ENCODE measurements at regions not wholly inside any gene's neighbourhood (a gene's known extent, or its start where the extent isn't known, plus 50 kb on each side); places are given as distances from the start of the nearest gene placed in this dataset.
"Not testable (repeated sequence)": the region's sequence is repeated elsewhere in the genome, so short reads cannot be mapped to it uniquely, and the experiment has no call there.

DNA sequence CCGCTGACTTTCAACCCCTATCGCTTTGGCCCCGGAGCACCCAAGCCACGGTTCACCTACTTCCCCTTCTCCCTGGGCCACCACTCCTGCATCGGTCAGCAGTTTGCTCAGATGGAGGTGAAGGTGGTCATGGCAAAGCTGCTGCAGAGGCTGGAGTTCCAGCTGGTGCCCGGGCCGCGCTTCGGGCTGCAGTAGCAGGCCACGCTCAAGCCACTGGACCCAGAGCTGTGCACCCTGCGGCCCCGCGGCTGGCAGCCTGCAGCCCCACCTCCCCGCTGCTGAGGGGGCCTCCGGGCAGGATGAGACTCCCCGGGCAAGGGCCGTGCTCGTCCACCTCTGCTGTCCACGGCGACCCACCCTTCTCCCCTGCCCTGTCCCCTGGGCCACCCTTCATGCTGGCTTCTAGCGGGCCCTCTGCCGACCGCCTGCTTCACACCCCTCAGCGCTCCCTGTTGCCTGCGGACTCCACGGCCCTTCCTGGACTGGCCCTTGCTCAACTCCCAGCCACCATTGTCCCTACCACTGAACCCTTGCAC, 92.2 kb upstream of the TRABD2B start:
- no peak for DNase-seq (ENCODE audit: low read depth in 4 of 4, low spot score in 3 of 4)

DNA sequence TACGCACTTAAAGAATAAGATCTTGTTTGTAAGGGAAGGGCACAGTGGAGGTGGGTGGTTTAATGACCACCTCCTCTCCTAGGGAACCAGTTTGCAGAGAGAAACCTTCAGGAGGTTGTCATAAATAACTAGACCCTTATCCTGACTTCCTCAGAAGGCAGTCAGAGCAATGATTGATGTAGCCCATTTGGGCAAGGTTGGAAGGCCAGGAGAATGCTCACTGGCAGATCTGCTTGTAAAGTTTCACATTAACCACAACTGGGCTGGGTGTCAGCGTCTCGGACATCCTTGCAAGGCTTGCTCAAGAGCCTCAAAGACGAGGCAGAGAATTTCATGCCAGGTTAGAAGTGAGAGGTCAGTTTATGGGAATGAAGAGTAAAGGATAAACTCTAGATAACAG, 87.6 kb upstream of the TRABD2B start:
- DNase-seq (ENCODE audit: low read depth in 4 of 4, low spot score in 3 of 4) = no peak

DNA sequence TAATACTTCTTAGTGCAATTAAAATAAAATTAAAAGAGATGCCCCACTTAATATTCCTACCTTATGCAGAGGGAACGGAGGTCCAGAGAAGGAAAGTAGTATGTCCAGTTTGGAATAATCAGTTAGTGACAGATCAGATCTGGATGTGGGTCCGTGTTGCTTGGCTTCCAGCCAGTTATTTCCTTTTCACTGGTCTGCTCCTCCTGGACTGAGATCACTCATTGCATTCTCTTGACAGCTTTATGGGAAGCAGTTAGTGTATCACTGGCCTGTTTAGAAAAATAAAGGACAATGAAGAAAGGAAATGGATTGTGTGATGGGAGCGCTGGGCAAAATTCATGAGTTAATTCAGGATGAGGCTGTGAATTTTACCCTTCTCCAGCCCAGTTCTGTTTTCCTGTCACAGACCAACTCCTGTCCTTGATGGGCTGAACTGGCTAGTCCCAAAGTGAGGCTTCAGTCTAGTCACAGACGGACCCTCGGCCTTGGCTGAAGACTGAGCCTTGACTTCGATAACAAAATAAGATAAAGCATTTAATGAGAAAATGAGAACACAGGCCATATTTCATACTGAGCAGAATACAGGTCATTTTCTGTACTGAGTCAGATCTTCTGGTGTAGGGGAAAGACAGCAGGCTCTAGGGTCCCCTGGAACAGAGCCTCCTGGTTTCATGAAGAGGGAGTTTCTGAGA, 85.2 kb upstream of the TRABD2B start:
- no peak for DNase-seq (ENCODE audit: low read depth in 4 of 4, low spot score in 3 of 4)

DNA sequence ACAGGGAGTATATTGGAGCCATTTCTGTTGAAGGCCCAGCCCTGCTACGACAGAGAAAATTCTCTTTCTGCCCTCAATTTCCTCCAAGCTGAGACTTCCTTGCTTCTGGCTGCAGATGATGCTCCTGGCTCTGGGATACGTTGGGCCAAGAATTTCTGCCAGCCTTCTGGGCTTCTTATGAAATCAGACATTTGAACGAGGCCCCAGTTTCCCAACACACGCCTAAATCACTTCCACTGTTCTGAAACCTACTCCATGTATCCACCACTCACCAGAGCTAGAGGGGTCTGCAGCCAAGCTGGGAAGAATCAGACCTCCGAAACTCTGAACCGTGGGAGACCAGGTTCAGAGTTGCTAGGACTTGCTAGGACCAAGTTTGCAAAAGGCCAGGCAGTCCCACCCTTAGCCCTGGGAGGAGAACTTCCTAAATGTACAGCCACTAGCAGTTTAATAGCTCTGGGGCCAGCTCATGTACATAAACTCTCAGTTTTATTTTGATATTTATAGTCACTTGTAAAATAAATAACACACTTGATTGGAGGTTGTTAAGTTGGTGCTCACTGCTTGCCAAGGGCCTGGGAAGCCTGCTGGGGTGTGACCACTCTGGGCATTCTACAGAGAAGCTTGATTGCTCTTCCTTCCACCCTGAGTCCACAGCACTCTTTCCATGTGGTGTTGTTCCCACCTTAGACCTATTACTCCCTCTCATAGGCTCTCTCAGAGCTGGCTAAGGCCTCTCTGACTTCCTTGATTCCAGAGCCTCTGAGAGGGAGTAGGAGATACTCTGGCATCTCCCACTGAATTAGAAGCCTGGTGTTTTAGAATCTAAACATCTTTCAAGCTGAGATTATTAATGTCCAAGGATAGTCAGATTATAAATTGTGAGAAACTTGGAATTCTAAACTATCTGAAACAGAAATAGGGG, 83.4 kb upstream of the TRABD2B start:
- no peak for DNase-seq (ENCODE audit: low read depth in 4 of 4, low spot score in 3 of 4)

DNA sequence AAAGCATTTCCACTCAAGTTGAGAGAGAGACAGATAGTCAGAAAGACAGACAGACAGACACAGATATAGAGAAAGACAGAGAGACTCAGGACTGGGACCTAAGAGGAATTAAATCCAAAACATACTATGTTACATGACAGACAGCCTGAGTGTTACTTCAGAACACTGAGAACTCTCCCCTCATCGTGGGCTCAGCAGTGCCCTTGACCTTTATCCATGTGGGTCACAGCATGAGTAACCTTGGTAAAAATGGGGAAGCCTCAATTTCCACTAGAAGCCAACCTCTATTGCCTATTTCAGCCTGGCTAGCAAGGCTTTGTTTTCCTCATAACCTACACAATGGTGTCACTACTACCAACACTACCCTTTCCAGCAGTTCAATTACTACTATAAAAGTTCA, 81.9 kb upstream of the TRABD2B start:
- DNase-seq (ENCODE audit: low read depth in 4 of 4, low spot score in 3 of 4) = no peak

DNA sequence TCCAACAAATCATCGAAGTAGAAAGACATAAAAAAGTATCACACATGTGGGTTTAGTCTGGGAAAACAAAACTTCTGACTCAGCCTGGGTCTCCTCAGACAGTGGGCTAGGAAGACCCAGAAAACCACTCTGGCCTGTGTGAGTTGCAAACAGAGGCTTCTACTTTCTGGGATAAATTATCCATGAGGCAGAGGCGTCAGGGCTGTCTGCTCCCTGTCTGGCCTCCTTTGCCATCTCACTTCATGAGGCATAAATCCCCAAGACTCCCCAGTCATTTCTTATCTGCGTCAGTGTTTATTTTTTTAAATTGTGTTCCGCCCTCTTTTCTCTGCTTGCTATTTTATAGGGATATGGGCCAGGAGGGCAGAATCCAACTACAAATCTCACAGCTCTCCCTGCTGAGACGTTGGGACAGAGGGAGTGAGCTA, 80.6 kb upstream of the TRABD2B start:
- DNase-seq (ENCODE audit: low read depth in 4 of 4, low spot score in 3 of 4) = peak in 1 of 4 donors; percentile 50

DNA sequence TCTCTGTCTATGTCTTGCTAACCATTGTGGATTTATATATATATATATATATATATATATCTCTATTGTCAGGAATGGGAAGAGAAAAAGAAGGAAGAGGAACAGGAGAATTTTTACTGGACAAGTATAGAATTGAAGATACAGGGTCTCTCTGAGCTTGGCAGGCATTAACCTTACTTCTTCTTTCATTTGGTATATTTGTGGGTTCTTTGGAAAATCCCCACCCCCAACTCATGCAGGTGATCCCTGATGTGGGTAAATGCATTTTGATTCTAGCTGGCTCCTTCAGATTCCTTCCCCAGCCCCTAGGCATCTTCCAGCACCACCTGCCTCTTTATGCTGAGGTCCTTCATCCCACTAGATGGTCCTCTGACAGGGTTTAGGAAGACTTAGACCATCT, 78.8 kb upstream of the TRABD2B start:
- no peak for DNase-seq (ENCODE audit: low read depth in 4 of 4, low spot score in 3 of 4)

DNA sequence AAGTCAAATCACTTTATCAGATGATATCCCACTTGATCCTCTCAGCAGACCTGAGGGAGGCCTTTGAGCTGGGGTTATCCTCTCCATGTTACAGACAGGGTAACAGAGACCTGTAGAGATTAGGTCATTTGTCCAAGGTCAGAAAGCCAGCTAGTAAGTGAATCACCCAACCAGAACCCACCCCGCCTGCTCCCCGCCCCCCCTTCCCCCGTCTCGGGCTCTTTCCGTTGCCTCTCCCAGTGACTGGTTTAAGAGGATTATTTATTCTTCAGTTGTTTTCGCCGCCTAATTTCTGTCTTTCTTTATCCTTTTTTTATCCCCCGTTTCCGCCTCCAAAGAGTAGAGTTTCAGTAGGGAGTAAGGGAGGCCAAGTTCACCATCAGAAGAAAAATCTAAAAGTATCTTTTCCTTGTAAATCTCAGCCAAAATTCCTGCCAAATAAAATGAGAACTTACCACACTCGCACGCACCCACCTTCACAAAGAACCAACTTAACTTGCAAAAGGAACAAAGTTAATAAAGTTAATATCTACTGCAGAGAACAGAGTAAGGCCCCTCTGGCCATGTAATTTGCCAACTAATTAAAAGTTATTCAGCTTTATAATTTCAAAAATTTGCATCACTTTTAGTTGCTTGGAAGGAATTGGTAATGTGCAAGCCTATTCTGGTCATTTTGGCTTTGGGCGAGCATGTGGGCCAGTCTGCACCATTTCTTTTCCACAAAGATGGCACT, 76.8 kb upstream of the TRABD2B start:
- no peak for DNase-seq (ENCODE audit: low read depth in 4 of 4, low spot score in 3 of 4)

DNA sequence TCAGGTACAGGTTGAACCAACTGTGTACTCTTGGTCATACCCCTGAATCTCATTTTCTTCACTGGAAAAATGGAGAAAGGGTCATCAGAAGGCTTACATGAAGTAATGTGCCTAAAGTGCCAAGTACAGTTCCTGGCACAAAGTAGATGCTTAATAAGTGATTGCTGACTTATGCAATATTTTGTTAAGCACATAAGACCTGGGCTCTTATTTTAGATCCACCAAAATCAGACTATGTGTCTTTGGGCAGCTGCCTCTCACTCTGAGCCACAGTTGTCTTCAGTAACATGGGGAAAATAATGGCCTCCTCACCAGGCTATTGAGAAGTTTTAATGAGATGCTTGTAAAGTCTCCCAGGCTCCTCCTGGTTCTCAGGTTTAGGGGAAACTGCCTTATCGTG, 74.3 kb upstream of the TRABD2B start:
- no peak for DNase-seq (ENCODE audit: low read depth in 4 of 4, low spot score in 3 of 4)

DNA sequence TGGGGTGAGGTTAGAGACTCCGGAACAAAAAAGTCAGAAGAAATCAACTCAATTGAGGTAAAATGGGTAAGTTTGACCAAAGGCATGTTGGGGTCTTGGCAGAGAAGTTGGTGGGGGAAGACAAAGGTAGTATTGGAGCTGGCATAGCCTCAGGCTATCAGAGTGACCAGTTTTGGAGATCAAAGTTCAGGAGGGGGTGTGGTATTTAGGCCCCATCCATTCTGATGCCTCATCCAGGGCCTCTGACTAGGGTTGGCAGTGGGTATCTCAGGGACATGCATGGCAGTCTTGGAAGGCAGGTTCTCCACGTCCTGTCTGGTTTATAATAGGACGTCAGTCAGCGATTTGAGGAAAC, 73.2 kb upstream of the TRABD2B start:
- DNase-seq (ENCODE audit: low read depth in 4 of 4, low spot score in 3 of 4) = no peak

DNA sequence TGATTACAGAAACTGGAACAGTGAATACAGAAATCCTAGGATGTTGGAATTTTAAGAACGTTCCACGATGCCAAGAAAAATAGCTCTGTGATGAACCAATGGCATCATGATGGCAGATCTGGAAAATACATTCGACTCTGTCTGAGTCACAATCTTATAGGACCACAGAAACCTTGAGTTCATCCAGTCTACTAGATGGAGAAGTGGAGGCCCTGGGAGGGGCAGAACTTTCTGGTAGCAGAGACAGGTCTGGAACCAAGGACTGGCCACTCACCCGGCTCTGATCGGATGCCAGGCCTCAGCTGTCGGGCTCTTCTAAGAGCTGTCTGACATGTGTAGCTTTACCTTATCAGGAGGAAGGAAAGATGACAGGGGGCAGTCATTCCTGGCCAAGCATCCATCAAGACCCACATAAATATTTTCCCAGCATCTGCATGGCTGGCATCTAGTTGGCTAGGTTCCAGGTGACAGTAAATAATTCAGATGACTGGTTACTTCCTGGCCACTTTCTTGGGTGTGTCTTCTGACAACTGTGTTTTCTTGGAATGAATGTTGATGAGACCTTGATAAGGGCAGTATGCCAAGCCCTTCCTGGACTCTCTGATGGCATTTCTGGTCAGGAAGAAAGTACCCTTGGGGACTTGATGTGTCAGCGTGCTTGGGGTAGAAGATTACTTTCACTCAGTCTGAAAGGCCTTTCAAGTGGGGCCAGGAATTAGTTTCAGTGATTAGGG, 72.6 kb upstream of the TRABD2B start:
- no peak for DNase-seq (ENCODE audit: low read depth in 4 of 4, low spot score in 3 of 4)

DNA sequence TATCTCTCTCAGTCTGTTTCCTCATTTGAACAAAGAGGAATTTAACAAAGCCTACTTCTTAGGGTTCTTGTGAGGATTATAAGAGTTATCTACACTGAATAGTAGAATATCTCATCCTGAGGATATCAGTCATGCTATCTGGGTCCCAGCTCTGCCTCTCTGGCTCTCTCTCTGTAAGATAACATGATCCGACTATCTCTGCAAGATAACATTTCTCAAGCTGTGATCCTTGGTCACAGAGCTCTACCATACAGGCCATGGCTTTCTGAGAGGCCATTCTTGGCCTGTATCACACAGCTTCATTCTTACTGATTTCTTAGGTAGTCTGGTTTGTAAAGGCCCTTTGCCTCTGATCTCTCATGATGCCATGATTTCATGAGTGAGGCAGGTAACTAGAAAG, 71.0 kb upstream of the TRABD2B start:
- no peak for DNase-seq (ENCODE audit: low read depth in 4 of 4, low spot score in 3 of 4)

DNA sequence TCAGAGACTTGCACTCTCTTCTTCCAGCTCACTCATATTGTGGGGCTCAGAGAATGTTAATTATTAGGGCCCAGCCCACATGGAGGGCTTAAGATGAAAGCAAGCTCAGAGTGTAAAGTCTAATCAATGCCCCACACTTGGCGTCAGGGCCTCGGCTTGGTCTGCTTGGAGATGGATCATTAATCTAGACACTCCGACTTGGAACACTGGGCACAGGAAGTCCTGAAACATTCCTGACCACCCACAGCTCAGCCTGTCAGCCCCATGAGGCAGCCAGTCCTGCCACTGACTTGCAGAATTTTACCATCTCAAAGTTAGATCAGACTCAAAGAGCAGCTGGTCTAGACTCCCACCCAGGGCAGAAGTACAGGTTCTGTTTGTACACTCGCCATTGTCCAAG, 69.8 kb upstream of the TRABD2B start:
- no peak for DNase-seq (ENCODE audit: low read depth in 4 of 4, low spot score in 3 of 4)

DNA sequence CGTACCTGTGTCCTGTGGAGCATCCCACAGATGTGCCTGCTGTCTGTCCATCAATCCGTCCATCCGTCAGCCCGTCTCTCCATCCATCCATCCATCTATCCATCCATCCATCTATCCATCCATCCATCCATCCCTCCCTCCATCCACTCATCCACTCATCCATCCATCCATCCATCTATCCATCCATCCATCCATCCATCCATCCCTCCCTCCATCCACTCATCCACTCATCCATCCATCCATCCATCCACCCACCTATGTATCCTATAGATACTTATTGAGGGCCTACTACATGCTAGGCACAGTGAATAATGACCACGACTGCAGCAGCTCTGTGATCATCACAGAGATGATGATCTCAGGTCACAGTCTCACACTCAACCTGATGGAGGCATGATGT, 67.5 kb upstream of the TRABD2B start:
- not testable (repeated sequence) for DNase-seq (ENCODE audit: low read depth in 4 of 4, low spot score in 3 of 4)

DNA sequence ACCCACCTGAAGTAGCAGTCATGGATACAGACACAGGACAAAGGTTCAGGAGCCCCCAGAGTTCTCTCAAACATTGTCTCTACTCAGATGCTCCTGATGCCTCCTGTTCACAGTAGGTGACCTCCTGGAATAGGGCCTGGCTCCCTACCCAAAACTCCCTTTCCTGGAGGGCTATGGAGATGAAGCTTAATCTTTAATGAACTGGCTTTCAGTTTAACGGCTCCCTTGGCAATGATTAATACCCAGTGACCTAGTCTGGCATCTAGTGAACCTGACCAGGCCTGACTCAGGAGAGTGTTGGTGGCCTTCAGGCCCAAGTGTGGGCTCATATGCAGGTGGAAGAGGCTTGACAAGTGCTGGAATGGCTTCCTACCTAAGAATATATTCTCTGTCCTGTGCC, 65.2 kb upstream of the TRABD2B start:
- no peak for DNase-seq (ENCODE audit: low read depth in 4 of 4, low spot score in 3 of 4)

DNA sequence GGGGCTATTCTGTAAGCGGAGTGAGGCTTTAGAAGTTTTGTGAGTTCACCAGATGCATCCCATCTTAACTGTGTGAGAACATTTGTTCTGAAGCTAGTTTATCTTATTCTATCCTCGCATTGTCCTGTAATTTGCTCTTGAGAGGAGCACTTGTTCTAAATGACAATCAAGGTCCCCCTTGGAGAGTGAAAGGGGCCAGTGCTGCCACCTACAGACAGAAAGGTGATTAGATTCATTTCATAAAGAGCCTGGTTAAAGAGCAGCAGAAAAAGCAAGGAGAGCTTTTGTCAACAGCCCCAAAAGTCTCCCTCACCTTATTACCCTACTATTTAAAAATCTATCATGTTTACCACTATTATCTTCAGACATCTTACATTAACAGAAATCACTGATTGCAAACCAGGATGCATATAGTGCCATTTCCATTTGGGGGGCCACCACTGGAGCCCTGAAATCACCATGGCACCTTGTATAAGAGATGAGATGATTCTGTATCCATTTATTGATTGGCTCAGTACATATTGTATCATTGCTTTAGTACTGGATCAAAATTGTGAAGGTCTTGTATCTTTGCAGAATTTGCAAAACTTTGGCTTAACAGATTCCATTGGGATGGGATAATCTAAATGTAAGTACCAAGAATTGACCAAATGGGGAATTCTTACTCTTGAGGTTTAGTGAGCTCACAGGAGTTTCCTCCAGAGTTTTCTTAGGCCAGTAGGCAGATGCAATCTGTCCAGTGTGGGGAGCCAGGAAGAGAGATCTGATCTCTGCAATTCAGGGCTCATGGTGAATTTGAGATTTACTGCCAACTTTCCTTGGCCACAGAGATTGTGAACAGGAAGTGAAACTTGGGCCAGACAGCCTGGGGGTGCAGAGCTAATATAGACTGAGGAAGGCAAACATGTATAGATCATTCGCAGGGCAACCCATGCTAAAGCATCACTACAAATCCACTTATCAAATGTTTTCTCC, 64.3 kb upstream of the TRABD2B start:
- no peak for DNase-seq (ENCODE audit: low read depth in 4 of 4, low spot score in 3 of 4)

DNA sequence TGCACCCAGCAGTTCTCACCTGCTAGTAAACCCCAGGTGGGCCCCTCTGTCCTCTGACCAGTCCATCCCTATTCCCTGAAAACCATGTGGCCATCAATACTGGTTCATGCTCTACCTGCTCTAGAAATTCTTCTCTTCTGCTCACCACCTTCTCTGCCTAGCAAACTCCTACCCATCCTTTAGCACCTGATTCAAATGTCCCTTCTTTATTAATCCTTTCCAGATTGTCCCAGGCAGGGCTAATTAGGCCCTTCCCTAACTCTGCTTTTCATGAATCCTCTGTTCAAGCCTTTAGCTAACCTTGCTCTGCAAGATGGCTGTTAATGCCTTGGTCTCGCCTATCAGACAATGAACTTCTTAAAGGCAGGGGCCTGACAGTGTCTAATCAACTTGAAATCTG, 62.1 kb upstream of the TRABD2B start:
- no peak for DNase-seq (ENCODE audit: low read depth in 4 of 4, low spot score in 3 of 4)

DNA sequence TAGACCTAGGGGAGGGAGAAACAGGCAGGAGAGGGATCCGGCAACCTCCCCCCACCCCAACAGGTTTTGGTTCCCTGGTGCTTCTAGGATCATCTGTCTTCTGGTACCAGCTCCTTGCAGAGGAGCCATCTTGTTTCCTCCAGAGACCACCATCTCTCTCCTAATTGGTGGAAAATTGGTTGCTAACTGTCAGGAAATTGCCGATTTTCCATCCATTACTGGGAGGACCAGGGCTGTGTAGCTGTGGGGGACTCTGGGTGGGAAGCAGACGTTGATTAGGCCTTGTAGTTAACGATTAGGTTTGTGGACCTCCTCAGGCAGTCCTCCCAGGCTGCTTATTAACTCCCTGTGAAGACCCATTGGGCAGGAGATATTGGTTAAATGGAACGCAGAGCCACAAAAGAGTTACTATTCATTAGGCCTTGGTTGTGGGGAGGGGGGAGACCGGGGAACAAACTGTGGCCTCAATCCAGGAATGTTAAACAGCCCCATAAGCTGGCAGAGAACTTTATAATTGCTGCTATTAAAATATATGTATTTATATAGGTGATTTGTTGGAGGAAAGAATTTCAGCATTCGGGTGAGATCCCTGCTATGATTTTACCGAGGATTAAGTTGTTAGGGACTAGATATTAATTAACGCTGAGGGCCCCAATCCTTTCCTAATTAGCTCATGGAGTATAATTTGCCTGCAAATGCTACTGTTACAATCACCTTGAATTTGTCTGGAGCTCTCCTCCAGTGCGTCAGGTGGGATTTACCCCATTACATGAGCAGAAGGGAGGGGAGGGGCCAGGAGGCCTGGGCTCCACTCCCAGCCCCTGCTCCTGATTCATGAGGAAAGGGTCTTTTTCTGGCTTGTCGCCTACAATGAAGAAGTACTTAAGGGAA, 61.2 kb upstream of the TRABD2B start:
- no peak for DNase-seq (ENCODE audit: low read depth in 4 of 4, low spot score in 3 of 4)
